Stomach (tissue), 8 donors: ENCODE measurements at regions not wholly inside any gene's neighbourhood (a gene's known extent, or its start where the extent isn't known, plus 50 kb on each side); places are given as distances from the start of the nearest gene placed in this dataset.

Experiments used
- DNase-seq, 2 donors: peaks; one replicate each; pipeline versions ENCODE4 v3.0.0 to v3.0.0-alpha.2; 2013 to 2019
- H3K27ac ChIP-seq, 5 donors: fragments of 200-600 bp in 4 of 5; sonication (generic) in 4 of 5; one replicate each; pipeline ENCODE4 v1.5.1; 2013 to 2019; ENCODE audit warnings: mild to moderate bottlenecking in 1 of 5, moderate library complexity in 1 of 5
- H3K27me3 ChIP-seq, 3 donors: fragments of 200-600 bp; sonication (generic); one replicate each; pipeline ENCODE4 v1.5.1; 2017 to 2019; ENCODE audit warnings: mixed run types in 1 of 3
- H3K36me3 ChIP-seq, 4 donors: fragments of 200-600 bp; sonication (generic); 1 replicate in 3 of 4; 2 replicates in 1 of 4; pipeline ENCODE4 v1.5.1; 2016 to 2019
- H3K4me1 ChIP-seq, 4 donors: fragments of 200-600 bp; sonication (generic); one replicate each; pipeline ENCODE4 v1.5.1; 2016 to 2019
- H3K4me3 ChIP-seq, 4 donors: fragments of 200-600 bp; sonication (generic) in 3 of 4; one replicate each; pipeline ENCODE4 v1.5.1; 2016 to 2019; ENCODE audit warnings: mild to moderate bottlenecking in 1 of 4
- H3K9me3 ChIP-seq, 4 donors: fragments of 200-600 bp; sonication (generic); one replicate each; pipeline ENCODE4 v1.5.1; 2016 to 2019
- CTCF ChIP-seq, 7 experiments: fragments of 450-650 bp in 4 of 7; fragments of 200-600 bp in 3 of 7; sonication (generic) in 3 of 7; IDR thresholded peaks; one replicate each; pipeline ENCODE4 v1.5.1; 2016 to 2019; ENCODE audit warnings: antibody characterized with exemption in 7 of 7, control low read depth in 2 of 7, mild to moderate bottlenecking in 1 of 7
- EP300 ChIP-seq: sonication (generic); formaldehyde crosslinking; IDR thresholded peaks from one replicate; pipeline ENCODE4 v1.6.1; 2017; ENCODE audit warnings: antibody characterized with exemption
- POLR2A ChIP-seq, 4 donors: fragments of 450-650 bp; IDR thresholded peaks; one replicate each; pipeline ENCODE4 v1.6.1; 2016; ENCODE audit warnings: antibody characterized with exemption in 4 of 4, control low read depth in 2 of 4, mild to moderate bottlenecking in 1 of 4, moderate library complexity in 1 of 4
- POLR2AphosphoS5 ChIP-seq, 3 donors: sonication (generic); formaldehyde crosslinking; IDR thresholded peaks; one replicate each; pipeline ENCODE4 v1.6.1; 2016; ENCODE audit warnings: antibody characterized with exemption in 3 of 3
- WGBS, 5 donors: extraction: QIAGEN DNeasy Blood & Tissue Kit in 3 of 5; methylation state at CpG; one replicate each; pipeline versions ENCODE4 v1.1.5 to v1.1.7; 2013 to 2018; 5-methylcytosine and 5-hydroxymethylcytosine counted together
- intact Hi-C: fragments of 100-400 bp; cut with DNase I; formaldehyde crosslinking; loops from one replicate; pipeline ENCODE4 v1.15.1; 2023; ENCODE audit warnings: low total_unique reads
- donor health status: healthy with polysubstance abuse.
- donor health status: Bipolar disorder and iron deficiency.
- donor health status: healthy.

GRCh38 chr9:11931751-11932150 lies 761.4 kb upstream of the TYRP1 start:
- peaks cover 0 to 16% (median 9%) of the 10 kb centered on the region in 4 donors for H3K9me3 ChIP-seq
- no peaks in the 10 kb centered on the region for H3K4me1 ChIP-seq
- no peaks in the 10 kb centered on the region for H3K36me3 ChIP-seq
- no peak overlapping the region for H3K4me3 ChIP-seq
- intact Hi-C loops: no loop called here
- no peak for DNase-seq
- H3K27ac ChIP-seq: no peak overlapping the region
- TF ChIP-seq POLR2AphosphoS5 (IDR thresholded peaks at IDR 0.05) (no peak), EP300 (no peak), POLR2A (IDR thresholded peaks at IDR 0.05) (no peak), CTCF (IDR thresholded peaks at IDR 0.05) (no peak)
- WGBS, 5 donors: 64 to 80% (median 69%) methylated on average over 3 of the region's 3 CpGs
- H3K27me3 ChIP-seq: no peaks in the 10 kb centered on the region

GRCh38 chr9:11933926-11934325 lies 759.3 kb upstream of the TYRP1 start:
- Histone ChIP-seq H3K27ac (no peak overlapping the region), H3K27me3 (no peaks in the 10 kb centered on the region), H3K36me3 (no peaks in the 10 kb centered on the region), H3K4me1 (no peaks in the 10 kb centered on the region), H3K4me3 (no peak overlapping the region), H3K9me3 (peaks cover 0 to 3% (median 3%) of the 10 kb centered on the region in 4 donors)
- no peak for TF ChIP-seq CTCF (IDR thresholded peaks at IDR 0.05)
- TF ChIP-seq POLR2A (IDR thresholded peaks at IDR 0.05): no peak
- no peak for TF ChIP-seq EP300
- TF ChIP-seq POLR2AphosphoS5 (IDR thresholded peaks at IDR 0.05): no peak
- intact Hi-C loops: no loop called here
- peak in 1 of 2 donors; percentile 33 for DNase-seq

GRCh38 chr9:11946531-11946930 lies 746.7 kb upstream of the TYRP1 start:
- Histone ChIP-seq H3K36me3 (no peaks in the 10 kb centered on the region), H3K4me3 (no peak overlapping the region), H3K27me3 (no peaks in the 10 kb centered on the region), H3K27ac (no peak overlapping the region), H3K4me1 (no peaks in the 10 kb centered on the region), H3K9me3 (peaks cover 0 to 14% (median 6%) of the 10 kb centered on the region in 4 donors)
- WGBS, 5 donors: 55 to 70% (median 61%) methylated on average over 1 of the region's 1 CpG
- no peak for TF ChIP-seq EP300
- TF ChIP-seq POLR2A (IDR thresholded peaks at IDR 0.05): no peak
- no peak for TF ChIP-seq CTCF (IDR thresholded peaks at IDR 0.05)
- no peak for TF ChIP-seq POLR2AphosphoS5 (IDR thresholded peaks at IDR 0.05)
- intact Hi-C loops: no loop called here
- no peak for DNase-seq

- H3K27ac ChIP-seq: no peak overlapping the region
- peak in 1 of 2 donors; percentile 8 for DNase-seq
- 46 to 64% (median 56%) methylated on average over 4 of the region's 4 CpGs for WGBS, 5 donors
- no peaks in the 10 kb centered on the region for H3K27me3 ChIP-seq
- no peaks in the 10 kb centered on the region for H3K4me1 ChIP-seq
- H3K4me3 ChIP-seq: no peak overlapping the region
- TF ChIP-seq EP300: no peak
- TF ChIP-seq POLR2A (IDR thresholded peaks at IDR 0.05): no peak
- no peak for TF ChIP-seq CTCF (IDR thresholded peaks at IDR 0.05)
- TF ChIP-seq POLR2AphosphoS5 (IDR thresholded peaks at IDR 0.05): no peak
- no peaks in the 10 kb centered on the region for H3K36me3 ChIP-seq
- intact Hi-C loops: no loop called here
- peaks cover 0 to 16% (median 3%) of the 10 kb centered on the region in 4 donors for H3K9me3 ChIP-seq
Measured at GRCh38 chr9:11962327-11962726, 730.9 kb upstream of the TYRP1 start.
